GM12872 (cell line): ENCODE measurements at regions not wholly inside any gene's neighbourhood (a gene's known extent, or its start where the extent isn't known, plus 50 kb on each side); places are given as distances from the start of the nearest gene placed in this dataset.

Experiments used
- TF ChIP-seq, protein P1 (sequence below): IDR thresholded peaks from 3 replicates; pipeline ENCODE4 v1.5.1; 2011; ENCODE audit warnings: low read depth, mild to moderate bottlenecking, low read length, moderate library complexity; ENCODE audit not compliant: insufficient read depth

DNA sequence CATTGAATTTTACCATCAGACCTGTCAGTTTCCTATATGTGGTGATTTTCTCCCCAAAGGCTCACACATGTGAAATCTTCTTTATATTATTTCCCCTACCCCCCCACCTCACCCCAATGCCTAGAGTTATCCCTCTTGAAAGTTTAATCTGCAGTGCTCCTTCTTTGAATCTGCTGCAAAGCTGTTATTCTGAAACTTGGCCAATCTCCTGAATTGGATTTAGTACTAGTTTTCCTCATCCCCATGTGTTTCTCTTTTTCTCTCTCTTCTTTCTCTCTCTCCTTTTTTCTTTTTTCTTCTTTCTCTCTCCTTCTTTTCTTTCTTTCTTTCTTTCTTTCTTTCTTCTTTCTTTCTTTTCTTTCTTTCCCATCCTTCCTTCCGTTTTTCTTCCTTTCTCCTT is 886.2 kb downstream of the TYW1 start:
- TF ChIP-seq, protein P1, sequence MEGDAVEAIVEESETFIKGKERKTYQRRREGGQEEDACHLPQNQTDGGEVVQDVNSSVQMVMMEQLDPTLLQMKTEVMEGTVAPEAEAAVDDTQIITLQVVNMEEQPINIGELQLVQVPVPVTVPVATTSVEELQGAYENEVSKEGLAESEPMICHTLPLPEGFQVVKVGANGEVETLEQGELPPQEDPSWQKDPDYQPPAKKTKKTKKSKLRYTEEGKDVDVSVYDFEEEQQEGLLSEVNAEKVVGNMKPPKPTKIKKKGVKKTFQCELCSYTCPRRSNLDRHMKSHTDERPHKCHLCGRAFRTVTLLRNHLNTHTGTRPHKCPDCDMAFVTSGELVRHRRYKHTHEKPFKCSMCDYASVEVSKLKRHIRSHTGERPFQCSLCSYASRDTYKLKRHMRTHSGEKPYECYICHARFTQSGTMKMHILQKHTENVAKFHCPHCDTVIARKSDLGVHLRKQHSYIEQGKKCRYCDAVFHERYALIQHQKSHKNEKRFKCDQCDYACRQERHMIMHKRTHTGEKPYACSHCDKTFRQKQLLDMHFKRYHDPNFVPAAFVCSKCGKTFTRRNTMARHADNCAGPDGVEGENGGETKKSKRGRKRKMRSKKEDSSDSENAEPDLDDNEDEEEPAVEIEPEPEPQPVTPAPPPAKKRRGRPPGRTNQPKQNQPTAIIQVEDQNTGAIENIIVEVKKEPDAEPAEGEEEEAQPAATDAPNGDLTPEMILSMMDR: no peak

DNA sequence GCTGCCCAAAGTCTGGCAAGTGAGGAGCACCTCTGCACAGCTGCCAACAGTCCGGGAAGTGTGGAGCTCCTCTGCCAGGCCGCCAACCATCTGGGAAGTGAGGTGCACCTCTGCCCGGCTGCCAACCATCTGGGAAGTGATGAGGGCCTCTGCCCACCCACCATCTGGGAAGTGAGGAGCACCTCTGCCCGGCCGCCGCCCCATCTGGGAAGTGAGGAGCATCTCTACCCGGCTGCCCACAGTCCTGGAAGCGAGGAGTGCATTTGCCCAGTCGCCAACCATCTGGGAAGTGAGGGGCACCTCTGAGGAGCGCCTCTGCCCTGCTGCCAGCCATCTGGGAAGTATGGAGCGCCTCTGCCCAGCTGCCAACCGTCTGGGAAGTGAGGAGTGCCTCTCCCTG is 893.7 kb downstream of the TYW1 start:
- TF ChIP-seq, protein P1: no peak

DNA sequence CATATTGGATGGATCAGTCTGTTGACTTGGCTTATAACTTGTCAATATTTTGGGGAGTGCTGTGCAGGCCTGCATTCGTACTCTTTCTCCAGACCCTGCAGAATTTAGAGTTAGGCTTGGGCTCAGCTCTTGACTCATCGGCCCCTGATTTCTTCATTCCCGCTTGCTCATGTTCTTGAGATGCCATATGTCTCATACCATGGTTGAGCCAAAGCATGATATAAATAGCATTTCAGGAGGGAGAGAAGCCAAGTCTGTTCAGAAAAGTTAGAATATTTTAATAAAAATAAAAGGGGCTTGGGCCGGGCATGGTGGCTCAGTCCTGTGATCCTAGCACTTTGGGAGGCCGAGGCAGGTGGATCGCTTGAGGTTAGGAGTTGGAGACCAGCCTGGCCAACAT is 898.1 kb downstream of the TYW1 start:
- TF ChIP-seq, protein P1: no peak

DNA sequence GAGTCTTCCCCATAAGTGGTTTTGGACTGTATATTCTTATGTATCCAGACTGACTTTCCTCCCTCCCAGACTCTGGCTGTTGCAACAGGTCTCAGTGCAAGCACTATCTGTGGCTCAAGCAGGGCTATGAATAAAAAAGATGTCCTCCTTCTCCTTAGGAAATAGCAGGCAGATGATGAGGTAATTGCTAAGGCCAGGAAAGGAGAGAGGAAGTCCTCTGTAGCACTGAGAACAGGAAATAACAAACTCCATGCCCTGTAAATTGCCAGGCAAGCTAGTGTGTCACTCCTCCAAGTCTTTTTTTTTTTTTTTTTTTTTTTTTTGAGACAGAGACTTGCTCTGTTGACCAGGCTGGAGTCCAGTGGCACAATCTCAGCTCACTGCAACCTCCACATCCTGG is 900.1 kb downstream of the TYW1 start:
- TF ChIP-seq, protein P1: no peak

DNA sequence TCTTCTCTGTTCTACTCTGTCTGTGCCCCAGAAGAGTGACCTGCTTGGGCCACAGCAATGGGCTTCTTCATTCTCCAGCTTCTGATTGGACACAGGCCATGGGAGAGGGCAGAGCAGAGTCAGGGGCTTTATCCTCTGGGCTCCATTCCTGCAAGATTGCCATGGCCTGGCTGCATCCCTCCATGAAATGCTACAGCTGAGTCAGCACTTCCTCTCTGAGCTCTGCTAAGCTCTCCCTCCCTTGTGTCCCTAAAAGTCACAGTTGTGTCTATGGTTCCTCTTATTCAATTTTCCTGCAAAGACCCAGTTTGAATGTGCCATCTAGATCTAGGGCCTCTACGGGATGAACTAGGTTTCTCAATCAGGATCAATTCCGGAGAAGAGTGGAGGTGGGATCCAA is 903.8 kb downstream of the TYW1 start:
- TF ChIP-seq, protein P1: no peak

DNA sequence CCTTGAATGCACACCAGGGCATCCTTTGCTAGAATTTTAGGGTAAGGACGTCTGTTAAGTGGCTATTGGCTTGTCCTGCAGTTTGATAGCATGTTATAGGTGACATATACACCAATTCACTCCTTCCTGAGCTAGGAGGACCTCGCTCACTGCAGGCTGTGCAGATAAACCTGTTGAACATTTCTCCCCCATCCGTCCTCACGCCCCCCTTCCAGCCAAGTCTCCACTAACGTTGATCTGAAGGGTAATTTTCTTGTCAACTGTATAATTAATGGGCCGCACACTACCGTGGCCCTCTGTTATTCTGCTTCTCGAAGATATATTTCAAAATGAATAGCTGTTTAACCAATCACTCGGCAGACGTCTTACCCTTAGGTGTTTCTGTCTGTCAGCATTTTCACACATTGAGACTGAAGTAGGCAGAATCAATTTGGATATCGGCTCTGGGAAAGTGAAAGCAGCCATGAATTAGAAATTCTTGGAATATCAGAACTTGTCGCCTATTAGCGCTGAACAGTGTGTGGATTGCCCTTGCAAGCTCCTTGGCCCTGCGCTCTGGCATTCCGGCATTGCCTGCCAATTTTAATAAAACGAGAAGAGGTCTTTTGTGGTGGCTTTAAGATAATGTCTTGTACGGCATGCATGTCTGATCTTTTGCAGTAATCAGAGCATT is 905.3 kb downstream of the TYW1 start:
- TF ChIP-seq, protein P1: no peak

DNA sequence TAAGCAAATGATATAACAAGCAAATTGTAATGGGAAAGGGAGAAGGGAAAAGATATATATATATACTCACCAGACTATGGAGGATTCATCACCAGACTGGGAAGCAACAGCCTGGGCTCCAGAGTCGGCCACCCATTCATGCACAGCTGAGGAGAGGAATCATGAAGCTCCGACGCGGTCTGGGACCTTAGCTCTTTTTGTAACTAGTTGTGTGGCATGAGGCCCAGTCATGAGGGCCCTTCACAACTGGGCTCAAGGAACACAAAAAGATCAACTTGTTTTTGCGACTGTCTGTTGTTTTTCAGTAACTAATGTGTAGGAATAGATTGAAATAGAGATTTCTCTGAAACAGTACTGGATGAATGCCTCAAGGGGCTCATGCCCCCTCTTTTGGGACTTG is 911.2 kb downstream of the TYW1 start:
- TF ChIP-seq, protein P1: no peak
